ENCODE measurements at regions not wholly inside any gene's neighbourhood (a gene's known extent, or its start where the extent isn't known, plus 50 kb on each side); places are given as distances from the start of the nearest gene placed in this dataset.

DNA sequence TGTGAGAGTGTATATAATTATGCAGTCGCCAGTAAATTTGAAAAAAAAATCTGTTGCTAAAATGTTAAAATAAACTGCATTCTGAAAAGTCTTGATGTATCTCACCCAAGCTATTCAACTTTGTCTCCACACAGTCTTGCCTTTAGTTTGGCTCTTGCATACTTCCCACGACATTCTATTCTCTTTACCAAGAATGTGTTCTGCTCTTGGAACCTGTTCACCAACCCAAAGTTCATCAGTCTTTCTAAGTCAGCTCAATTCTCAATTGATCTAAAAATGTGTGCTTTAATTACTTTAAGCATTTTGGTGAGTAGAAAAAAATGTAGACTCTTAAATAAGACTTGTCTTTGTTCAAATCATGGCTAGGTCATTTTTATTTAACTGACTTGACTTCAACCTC is 657.7 kb upstream of the TBL1XR1 start:
- TF ChIP-seq POLR2AphosphoS5 (IDR thresholded peaks at IDR 0.05) (no peak), EP300 (IDR thresholded peaks at IDR 0.05) (no peak)
- TF ChIP-seq, protein P1, sequence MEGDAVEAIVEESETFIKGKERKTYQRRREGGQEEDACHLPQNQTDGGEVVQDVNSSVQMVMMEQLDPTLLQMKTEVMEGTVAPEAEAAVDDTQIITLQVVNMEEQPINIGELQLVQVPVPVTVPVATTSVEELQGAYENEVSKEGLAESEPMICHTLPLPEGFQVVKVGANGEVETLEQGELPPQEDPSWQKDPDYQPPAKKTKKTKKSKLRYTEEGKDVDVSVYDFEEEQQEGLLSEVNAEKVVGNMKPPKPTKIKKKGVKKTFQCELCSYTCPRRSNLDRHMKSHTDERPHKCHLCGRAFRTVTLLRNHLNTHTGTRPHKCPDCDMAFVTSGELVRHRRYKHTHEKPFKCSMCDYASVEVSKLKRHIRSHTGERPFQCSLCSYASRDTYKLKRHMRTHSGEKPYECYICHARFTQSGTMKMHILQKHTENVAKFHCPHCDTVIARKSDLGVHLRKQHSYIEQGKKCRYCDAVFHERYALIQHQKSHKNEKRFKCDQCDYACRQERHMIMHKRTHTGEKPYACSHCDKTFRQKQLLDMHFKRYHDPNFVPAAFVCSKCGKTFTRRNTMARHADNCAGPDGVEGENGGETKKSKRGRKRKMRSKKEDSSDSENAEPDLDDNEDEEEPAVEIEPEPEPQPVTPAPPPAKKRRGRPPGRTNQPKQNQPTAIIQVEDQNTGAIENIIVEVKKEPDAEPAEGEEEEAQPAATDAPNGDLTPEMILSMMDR (IDR thresholded peaks at IDR 0.05) = no peak
